Natural killer cell (primary cell): ENCODE measurements at regions not wholly inside any gene's neighbourhood (a gene's known extent, or its start where the extent isn't known, plus 50 kb on each side); places are given as distances from the start of the nearest gene placed in this dataset.
"Not testable (repeated sequence)": the region's sequence is repeated elsewhere in the genome, so short reads cannot be mapped to it uniquely, and the experiment has no call there.

Source experiments
- ATAC-seq, 3 donors: fragments of 150-1000 bp in 2 of 3; fragments of 200-7000 bp in 1 of 3; cut with Tn5 transposase; 1 replicate in 1 of 3; 2 replicates in 2 of 3; pipeline ENCODE4 v1.10.0; 2021; ENCODE audit warnings: mild to moderate bottlenecking in 2 of 3, moderate library complexity in 2 of 3
- DNase-seq, 2 donors: peaks; one replicate each; pipeline versions ENCODE4 v3.0.0 to v3.0.0-alpha.2; 2013 to 2021; ENCODE audit warnings: mixed read lengths in 1 of 2
- H3K27ac ChIP-seq: one replicate; pipeline ENCODE4 v1.5.1; 2013; ENCODE audit warnings: mild to moderate bottlenecking, low read length
- H3K27me3 ChIP-seq: one replicate; pipeline ENCODE4 v1.6.1; 2013; ENCODE audit warnings: low read length; ENCODE audit not compliant: control insufficient read depth, insufficient read depth
- H3K36me3 ChIP-seq: one replicate; pipeline ENCODE4 v1.6.1; 2013; ENCODE audit warnings: low read length; ENCODE audit not compliant: control insufficient read depth, insufficient read depth
- H3K4me1 ChIP-seq: one replicate; pipeline ENCODE4 v1.6.1; 2013; ENCODE audit warnings: low read length; ENCODE audit not compliant: control insufficient read depth, insufficient read depth
- H3K4me3 ChIP-seq: one replicate; pipeline ENCODE4 v1.5.1; 2013; ENCODE audit warnings: low read length
- H3K9me3 ChIP-seq: one replicate; pipeline ENCODE4 v1.6.1; 2013; ENCODE audit warnings: low read length; ENCODE audit not compliant: control insufficient read depth, insufficient read depth
- H3K27ac Mint-ChIP-seq, 2 donors: one replicate each; pipeline ENCODE4 v1.8.0; 2022; ENCODE audit warnings: mild to moderate bottlenecking in 2 of 2, mixed read lengths in 2 of 2, moderate library complexity in 1 of 2
- H3K27me3 Mint-ChIP-seq, 2 donors: one replicate each; pipeline ENCODE4 v1.8.0; 2022; ENCODE audit warnings: low read depth in 2 of 2, mixed read lengths in 2 of 2
- H3K36me3 Mint-ChIP-seq: one replicate; pipeline ENCODE4 v1.8.0; 2022; ENCODE audit warnings: mixed read lengths
- H3K4me1 Mint-ChIP-seq, 2 donors: one replicate each; pipeline ENCODE4 v1.8.0; 2022; ENCODE audit warnings: mixed read lengths in 2 of 2
- H3K4me3 Mint-ChIP-seq: one replicate; pipeline ENCODE4 v1.8.0; 2022; ENCODE audit warnings: mild to moderate bottlenecking, moderate library complexity, mixed read lengths
- H3K9me3 Mint-ChIP-seq, 2 donors: one replicate each; pipeline ENCODE4 v1.8.0; 2022; ENCODE audit warnings: mixed read lengths in 2 of 2
- CTCF ChIP-seq: fragments of 200-600 bp; IDR thresholded peaks from one replicate; pipeline ENCODE4 v1.8.0; 2022; ENCODE audit warnings: antibody characterized with exemption
- WGBS: methylation state at CpG from one replicate; pipeline ENCODE4 v1.1.7; 2013; ENCODE audit warnings: missing lambda C conversion rate; ENCODE audit not compliant: insufficient coverage; 5-methylcytosine and 5-hydroxymethylcytosine counted together
- intact Hi-C: fragments of 100-400 bp; cut with micrococcal nuclease; formaldehyde crosslinking; loops from one replicate; pipeline ENCODE4 v1.14.2; 2022

GRCh38 chrX:739611-740010 is 109.0 kb downstream of the SHOX start:
- TF ChIP-seq CTCF, result no peak
- Histone ChIP-seq H3K9me3 (no peaks in the 10 kb centered on the region), H3K27ac (no peak overlapping the region), H3K27me3 (no peaks in the 10 kb centered on the region), H3K4me3 (no peak overlapping the region), H3K36me3 (no peaks in the 10 kb centered on the region), H3K4me1 (no peaks in the 10 kb centered on the region)
- H3K4me1 Mint-ChIP-seq, result no peaks in the 10 kb centered on the region
- H3K27me3 Mint-ChIP-seq, result no peaks in the 10 kb centered on the region
- ATAC-seq (no peak), DNase-seq (no peak)
- no peak overlapping the region for H3K4me3 Mint-ChIP-seq
- no peak overlapping the region for H3K27ac Mint-ChIP-seq
- intact Hi-C loops, result no loop called here
- 84% methylated on average over 9 of the region's 10 CpGs for WGBS
- peaks cover 5 to 15% of the 10 kb centered on the region in 2 donors for H3K9me3 Mint-ChIP-seq
- H3K36me3 Mint-ChIP-seq, result no peaks in the 10 kb centered on the region

- H3K9me3 ChIP-seq, H3K36me3 Mint-ChIP-seq, H3K4me3 ChIP-seq, intact Hi-C loops, H3K27ac Mint-ChIP-seq, H3K27ac ChIP-seq, H3K4me3 Mint-ChIP-seq, ATAC-seq, DNase-seq, H3K27me3 Mint-ChIP-seq, H3K9me3 Mint-ChIP-seq, H3K4me1 Mint-ChIP-seq, H3K27me3 ChIP-seq, H3K36me3 ChIP-seq, H3K4me1 ChIP-seq: not testable (repeated sequence)
- 95% methylated on average over 3 of the region's 3 CpGs for WGBS
Measured at GRCh38 chrX:737021-737420, 106.4 kb downstream of the SHOX start.

GRCh38 chrX:734362-734761 is 103.8 kb downstream of the SHOX start:
- no peaks in the 10 kb centered on the region for H3K36me3 ChIP-seq
- H3K4me3 ChIP-seq, result no peak overlapping the region
- H3K27me3 ChIP-seq, result no peaks in the 10 kb centered on the region
- WGBS, result 61% methylated on average over 17 of the region's 17 CpGs
- no peaks in the 10 kb centered on the region for H3K27me3 Mint-ChIP-seq
- DNase-seq (no peak), ATAC-seq (no peak)
- H3K9me3 ChIP-seq, result no peaks in the 10 kb centered on the region
- H3K4me1 Mint-ChIP-seq, result no peaks in the 10 kb centered on the region
- H3K27ac ChIP-seq, result no peak overlapping the region
- no peak overlapping the region for H3K27ac Mint-ChIP-seq
- no peaks in the 10 kb centered on the region for H3K9me3 Mint-ChIP-seq
- no peak overlapping the region for H3K4me3 Mint-ChIP-seq
- H3K4me1 ChIP-seq, result no peaks in the 10 kb centered on the region
- intact Hi-C loops, result no loop called here
- no peaks in the 10 kb centered on the region for H3K36me3 Mint-ChIP-seq
- TF ChIP-seq CTCF, result no peak

GRCh38 chrX:733961-734360 is 103.4 kb downstream of the SHOX start:
- Histone ChIP-seq H3K27me3 (no peaks in the 10 kb centered on the region), H3K4me3 (no peak overlapping the region), H3K9me3 (no peaks in the 10 kb centered on the region), H3K36me3 (no peaks in the 10 kb centered on the region), H3K4me1 (no peaks in the 10 kb centered on the region), H3K27ac (no peak overlapping the region)
- Mint-ChIP-seq H3K36me3 (no peaks in the 10 kb centered on the region), H3K27ac (no peak overlapping the region), H3K9me3 (no peaks in the 10 kb centered on the region), H3K4me1 (no peaks in the 10 kb centered on the region), H3K4me3 (no peak overlapping the region), H3K27me3 (no peaks in the 10 kb centered on the region)
- WGBS, result 85% methylated on average over 9 of the region's 9 CpGs
- no peak for ATAC-seq
- intact Hi-C loops, result no loop called here
- DNase-seq, result no peak
- no peak for TF ChIP-seq CTCF
